NCI-H524 (cell line): ENCODE measurements at regions not wholly inside any gene's neighbourhood (a gene's known extent, or its start where the extent isn't known, plus 50 kb on each side); places are given as distances from the start of the nearest gene placed in this dataset.

ENCODE experiments used
- DNase-seq, 2 experiments: peaks; one replicate each; lab custom pipeline; 2025; lab: John Stamatoyannopoulos, UW

GRCh38 chr22:49324527-49325491, 502.9 kb downstream of the BRD1 start:
- DNase-seq = no peak

- no peak for DNase-seq
Measured at GRCh38 chr22:49323751-49324415, 503.8 kb downstream of the BRD1 start.

- no peak for DNase-seq
Measured at GRCh38 chr22:49322861-49323622, 504.6 kb downstream of the BRD1 start.

- no peak for DNase-seq
Measured at GRCh38 chr22:49322231-49322630, 505.4 kb downstream of the BRD1 start.

- peak; percentile 20 to 66 for DNase-seq
Measured at GRCh38 chr22:49321477-49322055, 506.1 kb downstream of the BRD1 start.

- no peak for DNase-seq
Measured at GRCh38 chr22:49320714-49321476, 506.8 kb downstream of the BRD1 start.

GRCh38 chr22:49317369-49317768, 510.3 kb downstream of the BRD1 start:
- DNase-seq = peak in 1 of 2 experiments; percentile 1

GRCh38 chr22:49312601-49313000, 515.1 kb downstream of the BRD1 start:
- DNase-seq = peak in 1 of 2 experiments; percentile 9

- no peak for DNase-seq
Measured at GRCh38 chr22:49310354-49310753, 517.3 kb downstream of the BRD1 start.

GRCh38 chr22:49308300-49308699, 519.4 kb downstream of the BRD1 start:
- DNase-seq = no peak

- DNase-seq = no peak
Measured at GRCh38 chr22:49307870-49308269, 519.8 kb downstream of the BRD1 start.

- no peak for DNase-seq
Measured at GRCh38 chr22:49307481-49307830, 520.2 kb downstream of the BRD1 start.

- no peak for DNase-seq
Measured at GRCh38 chr22:49306632-49307480, 520.8 kb downstream of the BRD1 start.

- no peak for DNase-seq
Measured at GRCh38 chr22:49305966-49306631, 521.6 kb downstream of the BRD1 start.

GRCh38 chr22:49305214-49305965, 522.3 kb downstream of the BRD1 start:
- DNase-seq = peak; percentile 23 to 50

GRCh38 chr22:49303781-49304461, 523.8 kb downstream of the BRD1 start:
- no peak for DNase-seq

- DNase-seq = no peak
Measured at GRCh38 chr22:49303061-49303735, 524.5 kb downstream of the BRD1 start.

GRCh38 chr22:49302530-49302929, 525.1 kb downstream of the BRD1 start:
- no peak for DNase-seq
